Activated T-cell treated with anti-CD3 and anti-CD28 coated beads, Interleukin-2, amount 50 U/mL, for 24 hours (primary cell): ENCODE measurements at regions not wholly inside any gene's neighbourhood (a gene's known extent, or its start where the extent isn't known, plus 50 kb on each side); places are given as distances from the start of the nearest gene placed in this dataset.
A peak's percentile ranks its signal among the peaks of the same experiment; 100 is the strongest.
"Not testable (repeated sequence)": the region's sequence is repeated elsewhere in the genome, so short reads cannot be mapped to it uniquely, and the experiment has no call there.

Source experiments
- DNase-seq: peaks from one replicate; pipeline ENCODE4 v3.0.0-alpha.2; 2020
- H3K27ac Mint-ChIP-seq: 2 replicates; pipeline ENCODE4 v1.8.0; 2020; ENCODE audit warnings: mild to moderate bottlenecking, mixed read lengths
- H3K27me3 Mint-ChIP-seq: 2 replicates; pipeline ENCODE4 v1.8.0; 2020; ENCODE audit warnings: mixed read lengths
- H3K36me3 Mint-ChIP-seq: 2 replicates; pipeline ENCODE4 v1.8.0; 2020; ENCODE audit warnings: low read depth, mixed read lengths
- H3K4me1 Mint-ChIP-seq: 2 replicates; pipeline ENCODE4 v1.8.0; 2020; ENCODE audit warnings: low read depth, mixed read lengths
- H3K4me3 Mint-ChIP-seq: 2 replicates; pipeline ENCODE4 v1.8.0; 2020; ENCODE audit warnings: mild to moderate bottlenecking, moderate library complexity, mixed read lengths
- H3K9me3 Mint-ChIP-seq: 2 replicates; pipeline ENCODE4 v1.8.0; 2020; ENCODE audit warnings: mixed read lengths

DNA sequence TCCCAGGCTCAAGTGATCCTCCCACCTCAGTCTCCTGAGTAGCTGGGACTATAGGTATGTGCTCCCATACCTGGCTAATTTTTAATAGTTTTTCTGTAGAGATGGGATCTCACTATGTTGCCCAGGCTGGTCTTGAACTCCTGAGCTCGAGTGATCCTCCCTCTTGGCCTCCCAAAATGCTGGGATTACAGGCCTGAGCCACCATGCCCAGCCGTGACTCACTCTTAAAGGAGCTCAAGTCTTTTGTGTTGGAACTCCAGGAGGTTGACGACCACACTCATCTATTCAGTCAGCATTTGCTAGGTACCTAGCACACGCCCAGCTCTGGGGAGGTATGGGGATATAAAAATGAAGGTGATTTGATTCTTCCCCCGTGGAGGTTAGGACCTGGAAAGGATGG lies 62.8 kb downstream of the UTRN start:
- Mint-ChIP-seq H3K36me3 (peaks cover 9% of the 10 kb centered on the region), H3K9me3 (peaks cover 4% of the 10 kb centered on the region), H3K4me1 (peaks cover 87% of the 10 kb centered on the region), H3K27me3 (no peaks in the 10 kb centered on the region), H3K4me3 (no peak overlapping the region), H3K27ac (peak overlapping the region; percentile 72)
- DNase-seq = no peak

DNA sequence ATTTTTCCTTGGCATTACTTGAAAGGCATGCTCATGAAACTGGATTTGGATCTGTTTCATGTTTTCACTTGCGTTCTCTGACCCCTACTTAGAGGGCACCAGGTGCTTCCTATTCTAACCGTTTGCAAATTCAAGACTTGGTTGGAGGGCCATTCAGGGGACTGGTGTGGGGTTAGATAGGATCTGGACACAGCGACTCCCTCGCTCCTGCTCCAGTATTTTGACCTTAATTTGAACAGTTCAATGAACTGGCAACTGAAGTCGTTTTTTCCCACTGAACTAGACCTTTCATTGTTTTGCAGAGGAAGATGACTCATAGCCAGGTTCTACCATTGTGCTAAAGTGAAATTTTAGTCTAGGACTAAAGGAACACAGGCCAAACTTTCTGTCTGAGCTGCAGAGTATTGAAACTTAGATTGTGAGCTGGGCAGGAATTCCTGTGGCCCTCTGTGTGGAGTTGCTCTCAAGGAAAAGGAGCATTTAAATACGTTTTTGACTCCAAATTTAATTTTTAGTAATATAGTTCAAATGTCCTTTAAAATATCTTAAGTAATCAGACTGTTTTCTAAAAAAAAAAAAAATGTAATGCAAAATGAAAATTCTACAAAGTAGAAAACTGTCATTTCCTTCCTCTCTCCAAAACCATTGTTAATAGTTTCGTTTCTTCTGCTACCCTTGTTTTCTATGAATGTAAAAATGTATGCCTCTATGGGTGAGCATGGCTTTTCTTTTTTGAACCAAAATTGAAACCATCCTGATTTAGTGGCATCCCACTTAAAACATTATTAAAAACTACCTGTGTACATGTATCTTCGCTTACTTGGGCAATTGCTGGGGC lies 64.8 kb downstream of the UTRN start:
- no peak for DNase-seq
- Mint-ChIP-seq H3K4me1 (peaks cover 87% of the 10 kb centered on the region), H3K27ac (peak overlapping the region; percentile 95), H3K36me3 (peaks cover 2% of the 10 kb centered on the region), H3K27me3 (no peaks in the 10 kb centered on the region), H3K4me3 (peak overlapping the region; percentile 61), H3K9me3 (peaks cover 4% of the 10 kb centered on the region)

DNA sequence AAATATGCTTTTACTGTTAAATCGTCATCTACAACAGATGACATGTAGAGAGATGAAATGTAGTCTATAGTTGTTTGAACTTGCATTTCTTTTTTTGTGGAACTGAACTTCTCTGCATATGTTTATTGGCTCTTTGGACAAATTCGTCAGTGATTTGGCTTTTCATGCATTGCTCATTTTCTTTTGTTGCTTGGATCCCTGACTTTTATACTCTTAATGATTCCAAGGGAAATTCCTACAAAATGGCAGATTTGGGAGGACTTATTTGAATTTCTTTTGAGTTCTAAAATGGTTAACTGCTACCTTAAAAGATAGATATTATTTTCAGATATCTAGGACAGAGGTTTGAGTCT lies 65.4 kb downstream of the UTRN start:
- Mint-ChIP-seq H3K9me3 (peaks cover 4% of the 10 kb centered on the region), H3K27me3 (no peaks in the 10 kb centered on the region), H3K27ac (peak overlapping the region; percentile 95), H3K4me1 (peaks cover 84% of the 10 kb centered on the region), H3K36me3 (peaks cover 2% of the 10 kb centered on the region), H3K4me3 (peak overlapping the region; percentile 61)
- DNase-seq = no peak

GRCh38 chr6:144351379-144352127 lies 66.4 kb downstream of the UTRN start:
- Mint-ChIP-seq H3K4me1 (peaks cover 86% of the 10 kb centered on the region), H3K36me3 (peaks cover 2% of the 10 kb centered on the region), H3K27ac (peak overlapping the region; percentile 72), H3K9me3 (peaks cover 4% of the 10 kb centered on the region), H3K4me3 (peak overlapping the region; percentile 61), H3K27me3 (no peaks in the 10 kb centered on the region)
- no peak for DNase-seq

GRCh38 chr6:144352331-144352730 lies 67.2 kb downstream of the UTRN start:
- H3K36me3 Mint-ChIP-seq = peaks cover 2% of the 10 kb centered on the region
- H3K27ac Mint-ChIP-seq = peak overlapping the region; percentile 34
- H3K4me3 Mint-ChIP-seq = peak overlapping the region; percentile 11
- H3K4me1 Mint-ChIP-seq = peaks cover 85% of the 10 kb centered on the region
- DNase-seq = no peak
- H3K9me3 Mint-ChIP-seq = peaks cover 4% of the 10 kb centered on the region
- H3K27me3 Mint-ChIP-seq = no peaks in the 10 kb centered on the region

DNA sequence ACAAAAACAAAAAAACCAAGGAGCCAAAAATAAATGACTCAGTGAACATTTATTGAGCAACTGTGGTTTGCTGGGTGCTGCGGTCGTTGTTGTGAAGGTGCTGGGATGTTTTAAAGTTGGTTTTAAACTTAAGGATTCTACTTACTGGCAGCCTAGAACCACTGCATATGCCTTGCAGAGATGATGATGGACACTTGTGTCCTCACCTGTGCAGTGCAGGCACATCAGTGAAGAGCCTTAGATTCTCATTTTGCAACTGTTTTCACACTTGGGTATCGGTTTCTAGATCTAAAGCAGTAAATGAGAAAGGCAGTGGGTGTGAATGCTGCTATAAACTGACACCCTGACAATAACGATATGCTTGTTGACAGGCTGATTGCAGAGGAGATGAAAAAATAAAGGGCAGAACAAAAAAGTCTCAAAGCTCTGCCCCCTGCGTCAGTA lies 68.8 kb downstream of the UTRN start:
- Mint-ChIP-seq H3K4me3 (peak overlapping the region; percentile 54), H3K9me3 (no peaks in the 10 kb centered on the region), H3K27me3 (no peaks in the 10 kb centered on the region), H3K4me1 (peaks cover 81% of the 10 kb centered on the region), H3K27ac (peak overlapping the region; percentile 79), H3K36me3 (no peaks in the 10 kb centered on the region)
- DNase-seq = no peak

DNA sequence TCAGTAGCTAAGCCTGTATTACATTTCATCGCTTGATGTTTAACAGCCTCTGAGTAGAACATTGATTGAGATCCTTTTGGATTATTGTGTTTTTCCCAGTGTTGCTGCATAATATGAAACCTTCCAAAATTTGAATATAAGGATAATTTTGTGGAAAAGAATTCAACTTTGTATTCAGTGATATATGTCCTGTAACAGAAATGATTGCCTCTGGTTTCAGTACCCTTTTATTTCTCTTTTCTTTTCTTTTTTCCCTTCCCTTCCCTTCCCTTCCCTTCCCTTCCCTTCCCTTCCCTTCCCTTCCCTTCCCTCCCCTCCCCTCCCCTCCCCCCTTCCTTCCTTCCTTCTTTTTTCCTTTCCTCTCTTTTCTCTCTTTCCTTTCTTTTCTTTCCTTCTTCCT lies 74.6 kb downstream of the UTRN start:
- Mint-ChIP-seq H3K4me3 (no peak overlapping the region), H3K36me3 (no peaks in the 10 kb centered on the region), H3K27me3 (no peaks in the 10 kb centered on the region), H3K4me1 (peaks cover 77% of the 10 kb centered on the region), H3K27ac (no peak overlapping the region), H3K9me3 (no peaks in the 10 kb centered on the region)
- DNase-seq = no peak

DNA sequence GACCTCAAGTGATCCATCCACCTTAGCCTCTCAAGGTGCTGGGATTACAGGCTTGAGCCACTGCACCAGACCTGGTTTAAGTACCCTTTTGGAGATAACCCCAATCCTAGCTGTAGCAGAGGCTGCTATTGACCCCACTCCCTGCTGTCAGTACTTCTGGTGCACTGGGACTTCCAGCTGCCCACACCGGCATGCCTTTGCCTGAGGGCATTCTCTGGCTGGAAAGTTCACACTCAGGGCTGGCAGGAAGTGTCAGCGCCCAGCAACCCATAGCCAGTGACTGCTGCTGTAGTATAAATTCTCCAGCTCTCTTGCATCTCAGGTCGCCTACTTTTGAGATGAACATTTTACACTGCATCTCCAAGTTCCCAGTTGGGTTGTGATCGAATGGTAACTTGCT lies 75.3 kb downstream of the UTRN start:
- Mint-ChIP-seq H3K27me3 (no peaks in the 10 kb centered on the region), H3K27ac (peak overlapping the region; percentile 49), H3K9me3 (no peaks in the 10 kb centered on the region), H3K4me3 (no peak overlapping the region), H3K4me1 (peaks cover 78% of the 10 kb centered on the region), H3K36me3 (peaks cover 3% of the 10 kb centered on the region)
- no peak for DNase-seq

DNA sequence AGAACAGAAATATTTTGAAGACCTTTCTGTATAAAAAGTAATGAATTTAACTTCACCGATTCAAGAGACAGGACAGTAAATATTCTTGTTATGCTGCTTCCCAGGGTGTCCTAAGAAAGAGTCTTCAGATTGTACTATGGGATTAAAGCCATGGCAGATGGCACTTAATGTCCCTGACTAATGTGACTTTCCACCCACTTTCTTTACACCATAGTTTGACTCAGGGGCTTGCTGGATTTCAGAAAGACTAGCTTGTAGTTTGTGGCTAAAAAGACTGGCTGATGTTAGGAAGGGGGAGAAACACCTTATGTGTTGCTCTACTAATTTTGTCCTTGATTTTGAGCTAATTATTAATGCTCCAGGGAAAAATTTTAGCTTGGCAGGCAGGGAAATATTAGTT lies 75.9 kb downstream of the UTRN start:
- Mint-ChIP-seq H3K36me3 (peaks cover 5% of the 10 kb centered on the region), H3K4me3 (no peak overlapping the region), H3K27me3 (no peaks in the 10 kb centered on the region), H3K4me1 (peaks cover 80% of the 10 kb centered on the region), H3K27ac (peak overlapping the region; percentile 47), H3K9me3 (no peaks in the 10 kb centered on the region)
- no peak for DNase-seq

DNA sequence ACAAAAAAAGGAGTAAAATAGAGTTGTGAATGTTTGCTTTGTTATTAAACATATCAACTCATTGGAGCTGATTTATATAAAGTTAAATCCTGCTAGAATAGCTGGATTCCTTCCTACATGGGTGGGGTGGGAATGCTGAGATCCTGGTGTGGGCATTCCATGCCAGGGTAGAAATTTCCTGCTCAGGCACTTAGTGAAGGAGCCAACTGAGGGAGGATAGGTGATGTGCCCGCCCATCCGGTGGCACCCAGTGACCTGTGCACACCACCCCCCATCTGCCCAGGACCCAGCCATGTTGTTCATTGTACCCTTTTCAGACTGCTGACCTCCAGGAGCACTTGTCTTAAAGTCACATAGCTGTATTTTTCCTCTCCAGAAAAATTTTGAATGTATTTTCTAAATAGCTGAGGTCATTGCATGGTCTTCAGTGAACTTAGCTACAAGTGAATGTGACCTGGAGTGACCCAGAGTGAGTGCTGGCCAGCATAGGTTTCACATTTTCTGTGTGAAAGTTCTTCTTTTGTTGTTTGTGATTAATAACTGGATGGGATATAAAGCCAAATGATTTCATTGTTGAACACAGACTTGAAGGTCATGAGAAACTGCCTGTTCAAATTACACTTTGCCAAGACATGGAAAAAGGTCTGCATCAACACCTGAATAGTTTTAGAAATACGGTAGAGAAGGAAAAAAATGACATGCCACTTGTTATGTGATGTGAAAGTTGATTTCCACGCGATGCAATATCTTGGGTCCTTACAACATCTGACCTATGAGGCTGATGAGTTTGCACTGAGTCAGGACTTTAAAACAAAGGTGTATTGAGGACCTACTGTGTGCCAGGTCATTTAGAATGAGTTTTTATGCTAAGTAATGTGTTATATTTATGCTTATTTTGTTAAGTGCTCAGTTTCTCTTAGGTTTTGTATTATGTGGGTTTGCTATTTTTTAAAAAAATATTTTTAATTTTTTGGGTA lies 77.2 kb downstream of the UTRN start:
- Mint-ChIP-seq H3K36me3 (peaks cover 5% of the 10 kb centered on the region), H3K9me3 (no peaks in the 10 kb centered on the region), H3K27me3 (no peaks in the 10 kb centered on the region), H3K4me3 (no peak overlapping the region), H3K27ac (peak overlapping the region; percentile 77), H3K4me1 (peaks cover 74% of the 10 kb centered on the region)
- DNase-seq = no peak

GRCh38 chr6:144364208-144364720 lies 79.1 kb downstream of the UTRN start:
- peaks cover 65% of the 10 kb centered on the region for H3K4me1 Mint-ChIP-seq
- peaks cover 15% of the 10 kb centered on the region for H3K36me3 Mint-ChIP-seq
- peak overlapping the region; percentile 42 for H3K27ac Mint-ChIP-seq
- no peaks in the 10 kb centered on the region for H3K9me3 Mint-ChIP-seq
- H3K4me3 Mint-ChIP-seq = peak overlapping the region; percentile 10
- no peaks in the 10 kb centered on the region for H3K27me3 Mint-ChIP-seq
- DNase-seq = no peak

DNA sequence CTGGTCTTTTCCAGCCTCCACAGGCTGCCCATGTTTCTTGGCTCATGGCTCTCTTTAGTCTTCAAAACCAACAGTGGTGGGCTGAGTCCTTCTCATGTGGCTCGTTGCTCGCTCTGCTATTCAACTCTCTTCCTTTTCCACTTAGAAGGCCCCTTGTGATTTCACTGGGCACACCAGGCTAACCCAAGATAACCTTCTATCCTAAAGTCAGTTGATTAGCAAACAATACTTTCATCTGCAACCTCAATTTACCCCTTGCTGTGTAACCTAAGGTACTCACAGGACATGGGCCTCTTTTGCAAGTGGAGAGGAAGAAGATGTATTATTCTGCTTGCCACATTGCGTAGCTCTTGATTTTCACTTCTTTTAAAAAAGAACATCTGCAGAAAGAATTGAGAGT lies 79.6 kb downstream of the UTRN start:
- no peak for DNase-seq
- Mint-ChIP-seq H3K36me3 (peaks cover 20% of the 10 kb centered on the region), H3K27ac (peak overlapping the region; percentile 42), H3K4me3 (peak overlapping the region; percentile 10), H3K27me3 (no peaks in the 10 kb centered on the region), H3K9me3 (peaks cover 3% of the 10 kb centered on the region), H3K4me1 (peaks cover 63% of the 10 kb centered on the region)

- Mint-ChIP-seq H3K9me3 (peaks cover 5% of the 10 kb centered on the region), H3K4me3 (no peak overlapping the region), H3K27me3 (no peaks in the 10 kb centered on the region), H3K36me3 (peaks cover 24% of the 10 kb centered on the region), H3K27ac (peak overlapping the region; percentile 34), H3K4me1 (peaks cover 64% of the 10 kb centered on the region)
- no peak for DNase-seq
These were observed 80.1 kb downstream of the UTRN start for GRCh38 chr6:144365271-144365670.

DNA sequence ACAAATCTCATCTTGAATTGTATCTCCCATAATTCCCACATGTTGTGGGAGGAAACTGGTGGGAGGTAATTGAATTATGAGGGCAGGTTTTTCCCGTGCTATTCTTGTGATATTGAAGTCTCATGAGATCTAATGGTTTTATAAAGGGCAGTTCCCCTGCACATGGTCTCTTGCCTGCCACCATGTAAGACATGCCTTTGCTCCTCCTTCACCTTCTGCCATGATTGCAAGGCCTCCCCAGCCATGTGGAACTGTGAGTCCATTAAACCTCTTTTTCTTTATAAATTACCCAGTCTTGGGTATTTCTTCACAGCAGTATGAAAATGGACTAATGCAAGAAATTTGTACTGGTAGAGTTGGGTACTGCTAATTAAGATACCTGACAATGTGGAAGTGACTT lies 84.6 kb downstream of the UTRN start:
- not testable (repeated sequence) for DNase-seq, H3K27me3 Mint-ChIP-seq, H3K9me3 Mint-ChIP-seq, H3K4me3 Mint-ChIP-seq, H3K27ac Mint-ChIP-seq
- peaks cover 39% of the 10 kb centered on the region for H3K36me3 Mint-ChIP-seq
- peaks cover 47% of the 10 kb centered on the region for H3K4me1 Mint-ChIP-seq
